Esophagus muscularis mucosa (tissue), 3 donors: ENCODE measurements at regions not wholly inside any gene's neighbourhood (a gene's known extent, or its start where the extent isn't known, plus 50 kb on each side); places are given as distances from the start of the nearest gene placed in this dataset.

Experiments
- POLR2A ChIP-seq: fragments of 450-650 bp; IDR thresholded peaks from one replicate; pipeline ENCODE4 v1.6.1; 2017; ENCODE audit warnings: antibody characterized with exemption, moderate library complexity, mild to moderate bottlenecking, low read depth
- POLR2AphosphoS5 ChIP-seq, 2 donors: sonication (generic); formaldehyde crosslinking; IDR thresholded peaks; one replicate each; pipeline ENCODE4 v1.6.1; 2017; ENCODE audit warnings: antibody characterized with exemption in 2 of 2
- TF ChIP-seq, protein P1 (sequence below), 3 experiments: fragments of 200-600 bp in 2 of 3; fragments of 450-650 bp in 1 of 3; sonication (generic) in 2 of 3; IDR thresholded peaks; one replicate each; pipeline ENCODE4 v1.5.1; 2017 to 2019; ENCODE audit warnings: antibody characterized with exemption in 3 of 3, mild to moderate bottlenecking in 2 of 3, moderate library complexity in 1 of 3

DNA sequence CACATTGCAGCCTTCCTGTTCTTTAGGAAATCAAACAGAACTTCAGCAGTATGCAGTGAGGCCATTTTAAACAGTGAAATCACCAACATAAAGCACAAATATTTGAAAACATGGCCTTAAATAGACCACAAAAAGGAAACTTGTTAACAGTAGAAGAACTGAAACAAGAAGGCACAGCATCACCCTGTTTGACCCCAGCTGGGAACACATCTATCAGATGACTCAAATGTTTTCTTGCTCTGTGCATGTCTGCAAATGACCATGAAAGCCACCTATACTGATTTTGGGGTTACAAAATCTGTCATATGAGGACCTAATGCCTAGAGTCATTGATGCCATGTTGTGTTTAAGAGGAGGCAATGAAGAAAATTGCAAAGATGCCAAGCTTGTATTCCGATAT is 123.8 kb upstream of the ADGRF1 start:
- TF ChIP-seq, protein P1, sequence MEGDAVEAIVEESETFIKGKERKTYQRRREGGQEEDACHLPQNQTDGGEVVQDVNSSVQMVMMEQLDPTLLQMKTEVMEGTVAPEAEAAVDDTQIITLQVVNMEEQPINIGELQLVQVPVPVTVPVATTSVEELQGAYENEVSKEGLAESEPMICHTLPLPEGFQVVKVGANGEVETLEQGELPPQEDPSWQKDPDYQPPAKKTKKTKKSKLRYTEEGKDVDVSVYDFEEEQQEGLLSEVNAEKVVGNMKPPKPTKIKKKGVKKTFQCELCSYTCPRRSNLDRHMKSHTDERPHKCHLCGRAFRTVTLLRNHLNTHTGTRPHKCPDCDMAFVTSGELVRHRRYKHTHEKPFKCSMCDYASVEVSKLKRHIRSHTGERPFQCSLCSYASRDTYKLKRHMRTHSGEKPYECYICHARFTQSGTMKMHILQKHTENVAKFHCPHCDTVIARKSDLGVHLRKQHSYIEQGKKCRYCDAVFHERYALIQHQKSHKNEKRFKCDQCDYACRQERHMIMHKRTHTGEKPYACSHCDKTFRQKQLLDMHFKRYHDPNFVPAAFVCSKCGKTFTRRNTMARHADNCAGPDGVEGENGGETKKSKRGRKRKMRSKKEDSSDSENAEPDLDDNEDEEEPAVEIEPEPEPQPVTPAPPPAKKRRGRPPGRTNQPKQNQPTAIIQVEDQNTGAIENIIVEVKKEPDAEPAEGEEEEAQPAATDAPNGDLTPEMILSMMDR (IDR thresholded peaks at IDR 0.05) = no peak
- no peak for TF ChIP-seq POLR2A
- no peak for TF ChIP-seq POLR2AphosphoS5 (IDR thresholded peaks at IDR 0.05)
